ENCODE measurements at regions not wholly inside any gene's neighbourhood (a gene's known extent, or its start where the extent isn't known, plus 50 kb on each side); places are given as distances from the start of the nearest gene placed in this dataset.

DNA sequence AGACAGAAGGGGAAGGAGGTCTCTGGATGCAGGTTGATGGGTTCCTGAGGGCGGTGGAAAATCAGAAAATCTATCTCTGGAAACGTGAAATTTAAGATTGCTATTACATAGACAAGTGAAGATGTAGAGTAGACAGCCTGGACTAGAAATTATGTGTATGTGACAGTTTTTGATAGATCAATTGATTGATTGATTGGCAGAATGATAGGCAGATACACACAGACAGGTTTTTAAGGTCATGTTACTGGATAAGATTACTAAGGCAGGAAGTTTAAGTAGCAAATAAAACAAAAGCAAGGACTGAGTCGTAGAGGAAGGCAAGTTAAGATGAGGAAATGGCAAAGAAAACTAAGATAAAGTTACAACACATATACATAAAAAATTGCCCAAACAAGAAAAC is 124.7 kb downstream of the RGS21 start:
- ChIA-PET CTCF (no interaction called here), POLR2A (no interaction called here)
- Histone ChIP-seq H3K9me3 (ENCODE audit: control insufficient read depth, insufficient read depth, low read depth, low read length) (no peaks in the 10 kb centered on the region), H3K36me3 (ENCODE audit: control insufficient read depth in 2 of 2, insufficient read depth in 1 of 2, low read length in 2 of 2) (no peaks in the 10 kb centered on the region), H3K4me3 (ENCODE audit: low read depth, low read length) (no peak overlapping the region), H3K4me1 (ENCODE audit: control insufficient read depth, insufficient read depth, low read length) (no peaks in the 10 kb centered on the region), H3K27ac (ENCODE audit: extremely low read depth, low read depth, low read length) (no peak overlapping the region)
- TF ChIP-seq ZNF223 (tag by site-specific recombination; IDR thresholded peaks at IDR 0.05): no peak
- TF ChIP-seq, protein P1, sequence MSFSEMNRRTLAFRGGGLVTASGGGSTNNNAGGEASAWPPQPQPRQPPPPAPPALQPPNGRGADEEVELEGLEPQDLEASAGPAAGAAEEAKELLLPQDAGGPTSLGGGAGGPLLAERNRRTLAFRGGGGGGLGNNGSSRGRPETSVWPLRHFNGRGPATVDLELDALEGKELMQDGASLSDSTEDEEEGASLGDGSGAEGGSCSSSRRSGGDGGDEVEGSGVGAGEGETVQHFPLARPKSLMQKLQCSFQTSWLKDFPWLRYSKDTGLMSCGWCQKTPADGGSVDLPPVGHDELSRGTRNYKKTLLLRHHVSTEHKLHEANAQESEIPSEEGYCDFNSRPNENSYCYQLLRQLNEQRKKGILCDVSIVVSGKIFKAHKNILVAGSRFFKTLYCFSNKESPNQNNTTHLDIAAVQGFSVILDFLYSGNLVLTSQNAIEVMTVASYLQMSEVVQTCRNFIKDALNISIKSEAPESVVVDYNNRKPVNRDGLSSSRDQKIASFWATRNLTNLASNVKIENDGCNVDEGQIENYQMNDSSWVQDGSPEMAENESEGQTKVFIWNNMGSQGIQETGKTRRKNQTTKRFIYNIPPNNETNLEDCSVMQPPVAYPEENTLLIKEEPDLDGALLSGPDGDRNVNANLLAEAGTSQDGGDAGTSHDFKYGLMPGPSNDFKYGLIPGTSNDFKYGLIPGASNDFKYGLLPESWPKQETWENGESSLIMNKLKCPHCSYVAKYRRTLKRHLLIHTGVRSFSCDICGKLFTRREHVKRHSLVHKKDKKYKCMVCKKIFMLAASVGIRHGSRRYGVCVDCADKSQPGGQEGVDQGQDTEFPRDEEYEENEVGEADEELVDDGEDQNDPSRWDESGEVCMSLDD (tag by site-specific recombination; IDR thresholded peaks at IDR 0.05): no peak
- no peak for TF ChIP-seq SP7 (tag by site-specific recombination; IDR thresholded peaks at IDR 0.05)
- TF ChIP-seq ZNF768 (tag by site-specific recombination; IDR thresholded peaks at IDR 0.05): no peak
- TF ChIP-seq ZNF501 (tag by site-specific recombination; IDR thresholded peaks at IDR 0.05): no peak
- TF ChIP-seq, protein P2, sequence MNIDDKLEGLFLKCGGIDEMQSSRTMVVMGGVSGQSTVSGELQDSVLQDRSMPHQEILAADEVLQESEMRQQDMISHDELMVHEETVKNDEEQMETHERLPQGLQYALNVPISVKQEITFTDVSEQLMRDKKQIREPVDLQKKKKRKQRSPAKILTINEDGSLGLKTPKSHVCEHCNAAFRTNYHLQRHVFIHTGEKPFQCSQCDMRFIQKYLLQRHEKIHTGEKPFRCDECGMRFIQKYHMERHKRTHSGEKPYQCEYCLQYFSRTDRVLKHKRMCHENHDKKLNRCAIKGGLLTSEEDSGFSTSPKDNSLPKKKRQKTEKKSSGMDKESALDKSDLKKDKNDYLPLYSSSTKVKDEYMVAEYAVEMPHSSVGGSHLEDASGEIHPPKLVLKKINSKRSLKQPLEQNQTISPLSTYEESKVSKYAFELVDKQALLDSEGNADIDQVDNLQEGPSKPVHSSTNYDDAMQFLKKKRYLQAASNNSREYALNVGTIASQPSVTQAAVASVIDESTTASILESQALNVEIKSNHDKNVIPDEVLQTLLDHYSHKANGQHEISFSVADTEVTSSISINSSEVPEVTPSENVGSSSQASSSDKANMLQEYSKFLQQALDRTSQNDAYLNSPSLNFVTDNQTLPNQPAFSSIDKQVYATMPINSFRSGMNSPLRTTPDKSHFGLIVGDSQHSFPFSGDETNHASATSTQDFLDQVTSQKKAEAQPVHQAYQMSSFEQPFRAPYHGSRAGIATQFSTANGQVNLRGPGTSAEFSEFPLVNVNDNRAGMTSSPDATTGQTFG (tag by site-specific recombination; IDR thresholded peaks at IDR 0.05; ENCODE audit: borderline replicate concordance): no peak
- TF ChIP-seq KLF16 (tag by site-specific recombination; IDR thresholded peaks at IDR 0.05): no peak
- TF ChIP-seq RBAK (tag by site-specific recombination; IDR thresholded peaks at IDR 0.05): no peak
- no peak for TF ChIP-seq ZNF311 (tag by site-specific recombination; IDR thresholded peaks at IDR 0.05; ENCODE audit: borderline replicate concordance)
- TF ChIP-seq ZNF830 (tag by site-specific recombination; IDR thresholded peaks at IDR 0.05; ENCODE audit: low read depth): no peak
- TF ChIP-seq ZNF624 (tag by site-specific recombination; IDR thresholded peaks at IDR 0.05): no peak
- no peak for TF ChIP-seq ZBTB21 (tag by site-specific recombination; IDR thresholded peaks at IDR 0.05)
- TF ChIP-seq ZNF416 (tag by site-specific recombination; IDR thresholded peaks at IDR 0.05): no peak
- no peak for TF ChIP-seq KLF1 (tag by site-specific recombination; IDR thresholded peaks at IDR 0.05)
- no peak for TF ChIP-seq ZNF571 (tag by site-specific recombination; IDR thresholded peaks at IDR 0.05)
- no peak for TF ChIP-seq ZNF610 (tag by site-specific recombination; IDR thresholded peaks at IDR 0.05; ENCODE audit: borderline replicate concordance)

DNA sequence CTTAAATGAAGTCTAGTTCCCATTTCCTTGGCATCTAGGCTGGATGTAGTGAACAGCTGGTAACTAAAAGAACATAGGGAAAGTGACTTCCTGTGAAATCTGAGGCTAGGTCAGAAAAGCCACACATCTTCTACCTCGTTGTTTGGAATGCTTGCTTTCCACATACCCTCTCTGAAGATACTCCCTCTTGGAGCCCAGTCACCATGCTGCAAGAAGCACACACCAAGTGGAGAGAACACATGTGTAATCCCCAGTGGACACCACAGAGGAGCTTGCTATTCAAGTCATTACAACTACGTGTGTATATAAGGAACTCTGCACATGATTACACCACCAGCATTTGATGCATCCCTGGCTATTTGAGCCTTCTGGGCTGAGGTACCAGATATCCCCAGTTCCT is 125.9 kb downstream of the RGS21 start:
- Histone ChIP-seq H3K4me1 (ENCODE audit: control insufficient read depth, insufficient read depth, low read length) (no peaks in the 10 kb centered on the region), H3K4me3 (ENCODE audit: low read depth, low read length) (no peak overlapping the region), H3K9me3 (ENCODE audit: control insufficient read depth, insufficient read depth, low read depth, low read length) (no peaks in the 10 kb centered on the region), H3K27ac (ENCODE audit: extremely low read depth, low read depth, low read length) (no peak overlapping the region), H3K36me3 (ENCODE audit: control insufficient read depth in 2 of 2, insufficient read depth in 1 of 2, low read length in 2 of 2) (no peaks in the 10 kb centered on the region)
- TF ChIP-seq ZNF350 (tag by site-specific recombination; IDR thresholded peaks at IDR 0.05) (no peak), GLIS2 (tag by site-specific recombination; IDR thresholded peaks at IDR 0.05) (no peak), ZNF404 (tag by site-specific recombination; IDR thresholded peaks at IDR 0.05) (no peak), ZNF2 (tag by site-specific recombination; IDR thresholded peaks at IDR 0.05) (no peak)
- ChIA-PET POLR2A (no interaction called here), CTCF (interaction anchor here (1.2 kb wide), 1 partner anchor 72 kb away, joined by 3 read pairs; no protein-coding TSS in a partner anchor)
